Loucy (cell line): ENCODE measurements at regions not wholly inside any gene's neighbourhood (a gene's known extent, or its start where the extent isn't known, plus 50 kb on each side); places are given as distances from the start of the nearest gene placed in this dataset.

Experiments used
- H2AFZ ChIP-seq: fragments of 200-600 bp; sonication (generic); 2 replicates; pipeline ENCODE4 v1.6.0; 2016; ENCODE audit warnings: antibody characterized with exemption, mild to moderate bottlenecking, low read length, moderate library complexity
- H3F3A ChIP-seq: fragments of 200-600 bp; 2 replicates; pipeline ENCODE4 v1.6.0; 2016; ENCODE audit warnings: antibody characterized with exemption, low read depth, mild to moderate bottlenecking
- H3K27me3 ChIP-seq: fragments of 200-600 bp; sonication (generic); 2 replicates; pipeline ENCODE4 v1.6.1; 2014; ENCODE audit warnings: low read length, mild to moderate bottlenecking; ENCODE audit not compliant: insufficient read depth, poor library complexity, severe bottlenecking
- H3K36me3 ChIP-seq: fragments of 200-600 bp; sonication (generic); 2 replicates; pipeline ENCODE4 v1.6.1; 2016; ENCODE audit warnings: low read length; ENCODE audit not compliant: insufficient read depth
- H3K4me1 ChIP-seq: fragments of 200-600 bp; sonication (generic); 2 replicates; pipeline ENCODE4 v1.5.1; 2014; ENCODE audit warnings: low read length, mild to moderate bottlenecking; ENCODE audit not compliant: insufficient read depth, poor library complexity, severe bottlenecking
- H3K4me2 ChIP-seq: fragments of 200-600 bp; sonication (generic); 2 replicates; pipeline ENCODE4 v1.6.0; 2014; ENCODE audit warnings: antibody characterized with exemption, low read length, low read depth, mild to moderate bottlenecking; ENCODE audit not compliant: poor library complexity, severe bottlenecking
- H3K4me3 ChIP-seq: fragments of 200-600 bp; sonication (generic); 2 replicates; pipeline ENCODE4 v1.5.1; 2014; ENCODE audit warnings: low read length, mild to moderate bottlenecking, mixed read lengths; ENCODE audit not compliant: poor library complexity, severe bottlenecking
- H3K79me2 ChIP-seq: fragments of 200-600 bp; sonication (generic); 2 replicates; pipeline ENCODE4 v1.6.1; 2014; ENCODE audit warnings: low read length; ENCODE audit not compliant: insufficient read depth
- H3K9ac ChIP-seq: fragments of 200-600 bp; sonication (generic); 2 replicates; pipeline ENCODE4 v1.6.0; 2014; ENCODE audit warnings: mild to moderate bottlenecking, low read depth, low read length, moderate library complexity; ENCODE audit not compliant: poor library complexity, severe bottlenecking
- H3K9me2 ChIP-seq: fragments of 200-600 bp; sonication (generic); replicated peaks from 2 replicates; pipeline ENCODE4 v1.6.1; 2016; ENCODE audit warnings: low read depth, low read length, mixed read lengths
- H3K9me3 ChIP-seq: fragments of 200-600 bp; sonication (generic); 2 replicates; pipeline ENCODE4 v1.6.1; 2014; ENCODE audit warnings: mild to moderate bottlenecking, antibody characterized with exemption, low read length, low read depth; ENCODE audit not compliant: insufficient read depth
- H4K20me1 ChIP-seq: fragments of 200-600 bp; sonication (generic); 2 replicates; pipeline ENCODE4 v1.6.0; 2014; ENCODE audit warnings: antibody characterized with exemption, low read length, mild to moderate bottlenecking; ENCODE audit not compliant: insufficient read depth, poor library complexity, severe bottlenecking
- CTCF ChIP-seq: fragments of 200-600 bp; sonication (generic); conservative IDR thresholded peaks from 2 replicates; pipeline ENCODE4 v1.5.1; 2014; ENCODE audit warnings: mild to moderate bottlenecking, antibody characterized with exemption, low read length
- EZH2phosphoT487 ChIP-seq: fragments of 200-600 bp; IDR thresholded peaks from 2 replicates; pipeline ENCODE4 v1.6.1; 2018; ENCODE audit warnings: antibody characterized with exemption, mild to moderate bottlenecking, moderate library complexity, borderline replicate concordance

DNA sequence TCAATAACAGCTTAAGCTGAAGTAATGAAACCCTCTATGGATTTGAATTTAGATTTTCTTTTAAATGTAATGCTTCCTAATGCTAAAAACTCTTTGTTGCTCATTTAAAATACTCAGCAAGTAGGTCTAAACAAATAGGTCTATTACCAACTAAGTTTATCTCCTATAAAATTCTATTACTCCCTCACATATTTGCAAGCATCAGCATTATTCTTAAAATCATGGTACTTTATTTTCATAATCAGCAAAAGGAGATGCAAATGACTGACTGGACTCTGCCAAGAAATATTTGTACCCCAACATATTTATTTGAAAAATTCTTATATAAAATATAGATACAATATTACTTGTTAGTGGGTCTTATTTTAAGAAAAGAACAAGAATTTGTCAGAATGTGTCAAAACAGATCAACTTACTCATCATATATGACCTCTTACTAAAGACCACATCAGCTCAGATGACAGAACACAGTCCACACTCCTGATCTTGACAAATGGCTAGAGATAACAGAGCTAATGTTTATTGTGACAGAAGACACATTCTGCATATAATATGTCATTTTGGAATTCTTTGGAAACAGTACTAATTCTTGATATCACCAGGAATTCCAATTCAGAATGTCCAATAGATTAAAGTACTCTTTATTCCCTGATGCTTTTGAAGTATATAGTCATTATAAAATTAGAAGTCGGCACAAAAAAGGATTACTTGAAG lies 704.6 kb upstream of the PCDH9 start:
- H3K4me2 ChIP-seq = no peak overlapping the region
- no peaks in the 10 kb centered on the region for H4K20me1 ChIP-seq
- H3K9me3 ChIP-seq = no peaks in the 10 kb centered on the region
- no peaks in the 10 kb centered on the region for H3K36me3 ChIP-seq
- H3K9ac ChIP-seq = no peak overlapping the region
- no peaks in the 10 kb centered on the region for H3F3A ChIP-seq
- no peaks in the 10 kb centered on the region for H3K79me2 ChIP-seq
- H2AFZ ChIP-seq = no peak overlapping the region
- TF ChIP-seq CTCF = no peak
- no peaks in the 10 kb centered on the region for H3K4me1 ChIP-seq
- H3K4me3 ChIP-seq = no peak overlapping the region
- H3K27me3 ChIP-seq = no peaks in the 10 kb centered on the region
- no peaks in the 10 kb centered on the region for H3K9me2 ChIP-seq

DNA sequence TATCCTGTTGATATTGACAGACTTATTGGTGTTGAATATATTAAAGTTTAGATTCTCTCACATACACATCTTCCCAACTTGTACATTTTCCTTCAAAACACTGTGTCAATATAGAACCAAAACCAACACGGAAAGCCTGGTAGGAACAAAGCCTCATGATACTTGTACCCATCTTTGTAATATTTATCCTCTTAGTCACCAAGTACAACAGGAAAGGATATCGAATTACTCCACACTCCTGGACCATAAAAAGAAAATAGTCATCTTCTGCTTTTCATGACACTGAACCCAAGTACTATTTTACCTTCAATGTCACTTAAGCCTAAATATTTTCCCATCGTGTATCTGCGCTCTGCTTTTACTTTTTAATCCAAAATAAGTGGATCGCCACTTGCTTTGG lies 702.9 kb upstream of the PCDH9 start:
- H3K79me2 ChIP-seq = no peaks in the 10 kb centered on the region
- TF ChIP-seq CTCF (no peak), EZH2phosphoT487 (no peak)
- H3K9me2 ChIP-seq = no peaks in the 10 kb centered on the region
- no peaks in the 10 kb centered on the region for H3F3A ChIP-seq
- H3K27me3 ChIP-seq = no peaks in the 10 kb centered on the region
- no peak overlapping the region for H3K4me3 ChIP-seq
- H4K20me1 ChIP-seq = no peaks in the 10 kb centered on the region
- no peak overlapping the region for H3K4me2 ChIP-seq
- no peaks in the 10 kb centered on the region for H3K36me3 ChIP-seq
- H3K9ac ChIP-seq = no peak overlapping the region
- H3K4me1 ChIP-seq = no peaks in the 10 kb centered on the region
- H2AFZ ChIP-seq = no peak overlapping the region
- no peaks in the 10 kb centered on the region for H3K9me3 ChIP-seq

- H3K4me2 ChIP-seq = no peak overlapping the region
- H2AFZ ChIP-seq = no peak overlapping the region
- H3K9me3 ChIP-seq = no peaks in the 10 kb centered on the region
- no peaks in the 10 kb centered on the region for H3K4me1 ChIP-seq
- no peak overlapping the region for H3K4me3 ChIP-seq
- H3K36me3 ChIP-seq = no peaks in the 10 kb centered on the region
- no peak overlapping the region for H3K9ac ChIP-seq
- H3K79me2 ChIP-seq = no peaks in the 10 kb centered on the region
- TF ChIP-seq CTCF (no peak), EZH2phosphoT487 (no peak)
- no peaks in the 10 kb centered on the region for H3K27me3 ChIP-seq
- H3K9me2 ChIP-seq = no peaks in the 10 kb centered on the region
- H4K20me1 ChIP-seq = no peaks in the 10 kb centered on the region
- H3F3A ChIP-seq = no peaks in the 10 kb centered on the region
These were observed 687.3 kb upstream of the PCDH9 start for GRCh38 chr13:67917291-67917987.
